GM21381 (cell line): ENCODE measurements at regions not wholly inside any gene's neighbourhood (a gene's known extent, or its start where the extent isn't known, plus 50 kb on each side); places are given as distances from the start of the nearest gene placed in this dataset.

Experiments used
- ATAC-seq: cut with Tn5 transposase; IDR thresholded peaks from one replicate; pipeline ENCODE4 v1.9.1; 2021; ENCODE audit warnings: mild to moderate bottlenecking, moderate library complexity; ENCODE audit not compliant: unreplicated experiment

DNA sequence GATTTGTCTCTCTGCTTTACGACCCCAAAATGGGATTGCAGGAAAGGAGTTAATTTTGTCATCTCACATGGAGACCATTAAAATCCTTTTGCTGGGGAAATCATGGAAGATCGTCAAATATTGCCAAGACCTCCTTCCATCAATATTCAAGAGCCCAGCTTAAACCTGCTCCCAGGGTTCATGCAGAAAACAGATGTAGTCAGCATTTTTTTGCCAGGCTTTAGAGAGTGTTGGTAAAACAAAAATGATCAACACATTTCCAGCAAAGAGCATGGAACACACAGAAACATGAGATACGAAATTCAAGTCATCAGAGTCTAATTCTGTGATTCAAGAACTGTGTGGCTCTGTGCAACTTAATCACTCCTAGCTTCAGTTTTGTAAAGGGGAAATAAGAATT is 118.0 kb upstream of the ATP10A start:
- no peak for ATAC-seq

GRCh38 chr15:25972141-25972675 is 109.1 kb upstream of the ATP10A start:
- ATAC-seq = no peak

DNA sequence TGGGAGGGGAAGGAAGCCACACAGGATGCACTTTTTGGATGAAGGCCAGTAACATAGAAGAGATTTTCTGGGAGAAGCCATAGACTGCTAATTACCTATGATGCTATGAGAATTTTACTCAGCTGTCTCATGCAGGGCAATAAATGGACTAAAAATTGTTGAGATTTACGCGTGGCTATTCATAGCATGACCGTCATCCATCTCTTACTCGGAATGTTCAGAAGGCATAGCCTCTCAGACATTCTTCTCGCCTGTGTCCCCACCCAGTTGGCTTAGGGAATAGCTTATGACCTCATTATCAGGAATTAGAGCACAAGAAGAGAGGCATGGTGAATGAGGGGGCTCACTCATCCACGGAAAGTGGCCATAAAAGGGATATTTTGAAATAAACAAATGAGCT is 107.9 kb upstream of the ATP10A start:
- no peak for ATAC-seq

DNA sequence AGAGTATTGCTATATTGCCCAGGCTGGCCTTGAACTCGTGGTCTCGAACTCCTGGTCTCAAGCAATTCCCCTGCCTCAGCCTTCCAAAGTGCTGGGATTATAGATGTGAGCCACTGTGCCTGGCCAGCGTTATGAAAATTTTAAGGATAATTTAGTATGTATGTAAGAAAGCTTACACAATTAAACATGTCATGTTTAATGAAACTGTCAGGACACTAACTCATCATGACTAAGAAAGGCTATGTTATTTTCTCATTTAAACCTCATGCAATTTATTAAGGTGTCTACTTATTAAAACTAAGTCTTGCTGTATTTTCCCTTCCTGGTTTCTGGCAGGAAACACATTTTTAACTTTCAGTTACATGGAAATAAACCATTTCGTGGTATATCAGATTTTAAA is 106.8 kb upstream of the ATP10A start:
- ATAC-seq = no peak

- ATAC-seq = no peak
Observed at GRCh38 chr15:25967116-25967515, 104.0 kb upstream of the ATP10A start.

DNA sequence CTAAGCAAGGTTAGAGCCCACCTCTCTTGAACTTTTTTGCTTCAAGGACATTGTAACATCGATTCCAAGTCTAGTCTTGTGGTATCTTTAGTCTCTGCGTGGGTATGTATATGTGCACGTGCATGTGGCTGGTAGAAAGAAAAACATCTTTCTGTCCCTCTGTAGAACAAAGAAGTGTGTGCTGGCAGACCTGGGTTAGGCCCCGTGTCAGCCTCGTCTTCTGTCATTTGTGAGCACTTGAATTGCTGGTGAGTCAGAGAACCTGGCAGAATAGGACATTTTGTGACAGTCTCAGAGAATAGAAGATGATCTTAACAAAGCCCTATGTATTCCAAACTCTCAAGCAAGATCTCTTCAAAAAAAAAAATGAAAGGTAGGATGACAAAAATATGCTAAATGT is 102.2 kb upstream of the ATP10A start:
- ATAC-seq = no peak

- ATAC-seq = no peak
Observed at GRCh38 chr15:25960273-25960672, 97.1 kb upstream of the ATP10A start.

- no peak for ATAC-seq
Observed at GRCh38 chr15:25959100-25959499, 96.0 kb upstream of the ATP10A start.

- no peak for ATAC-seq
Observed at GRCh38 chr15:25955628-25956027, 92.5 kb upstream of the ATP10A start.

DNA sequence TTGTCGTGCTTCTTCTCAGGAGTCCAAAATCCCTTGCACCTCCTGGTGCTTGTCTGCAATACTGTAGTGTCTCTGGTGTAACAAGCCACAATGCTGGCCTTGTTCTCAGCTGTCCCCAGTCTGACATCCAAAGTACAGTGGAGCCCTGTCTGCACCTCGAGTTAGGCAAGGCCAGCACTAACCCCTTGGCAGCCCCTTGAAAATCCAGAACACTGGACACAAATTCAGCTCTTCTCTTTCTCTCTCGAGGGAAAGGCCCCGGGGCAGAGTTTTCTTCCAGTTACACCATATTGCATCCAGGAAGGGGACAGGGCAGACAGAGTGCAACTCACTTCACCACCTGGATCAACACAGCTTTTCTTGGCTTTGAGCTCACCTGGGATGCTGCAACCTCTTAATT is 91.3 kb upstream of the ATP10A start:
- no peak for ATAC-seq

DNA sequence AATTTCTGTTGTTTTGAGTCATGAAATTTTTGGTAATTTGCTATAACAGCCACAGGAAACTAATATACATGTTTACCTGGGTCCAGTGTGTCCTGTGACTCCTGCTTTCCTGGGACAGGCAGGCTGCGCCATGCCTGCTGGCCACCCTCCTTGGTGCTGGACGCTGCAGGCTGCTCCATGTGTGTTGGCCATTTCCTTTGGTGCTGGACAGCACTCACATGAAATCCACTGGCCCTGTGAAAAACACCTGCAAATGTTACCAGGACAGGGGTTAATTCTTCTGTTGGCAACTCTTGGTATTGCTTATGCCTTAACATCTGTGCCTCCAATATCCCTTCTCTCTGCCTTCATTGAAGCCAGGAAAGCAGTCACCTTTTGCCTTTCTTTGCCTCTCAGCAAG is 86.9 kb upstream of the ATP10A start:
- no peak for ATAC-seq

DNA sequence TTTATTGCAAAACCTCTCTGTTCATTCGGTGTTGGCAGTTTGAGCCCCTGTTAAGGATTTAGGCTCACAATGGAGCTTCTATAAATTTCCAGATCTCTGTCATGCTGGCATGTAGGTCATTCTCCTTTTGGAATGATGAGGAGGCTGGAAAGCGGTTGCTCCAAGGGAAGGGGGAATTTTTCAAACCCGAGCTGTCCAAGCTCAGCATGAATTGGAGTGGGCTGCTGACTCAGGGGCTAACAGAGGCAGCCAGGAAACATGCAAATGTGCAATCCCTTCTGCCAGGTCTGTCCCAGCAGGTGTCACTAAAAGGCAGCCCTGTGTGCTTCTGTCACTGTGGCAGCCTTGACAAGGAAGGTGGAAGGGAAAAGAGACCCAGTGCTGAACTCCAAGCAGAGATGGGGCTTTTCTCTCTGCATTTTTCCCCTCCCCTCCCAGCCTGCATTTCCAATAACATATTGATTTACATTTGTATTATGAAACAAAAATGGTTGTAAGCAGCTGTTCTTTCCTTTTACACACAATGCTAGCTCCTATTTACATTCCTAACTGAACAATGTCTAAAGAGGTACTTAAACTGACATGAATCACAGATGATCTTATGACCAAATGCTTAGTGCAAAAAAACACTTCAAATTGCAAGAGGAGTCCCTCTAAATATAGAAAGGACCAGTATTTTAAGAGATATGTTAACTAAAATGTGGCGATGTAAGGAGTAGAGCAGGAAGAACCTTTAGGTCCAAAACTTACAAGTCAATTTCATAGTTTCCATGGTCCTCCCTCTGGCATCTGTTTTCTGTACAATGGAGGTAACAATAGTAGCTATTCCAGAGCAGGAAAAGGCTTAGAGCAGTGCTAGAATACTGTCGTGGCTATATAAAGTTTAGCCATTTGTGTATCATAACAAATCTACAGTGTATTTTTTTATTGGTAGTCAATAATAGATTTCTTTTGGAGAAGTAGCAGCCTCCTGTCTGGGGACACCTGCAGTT is 84.5 kb upstream of the ATP10A start:
- ATAC-seq = no peak

DNA sequence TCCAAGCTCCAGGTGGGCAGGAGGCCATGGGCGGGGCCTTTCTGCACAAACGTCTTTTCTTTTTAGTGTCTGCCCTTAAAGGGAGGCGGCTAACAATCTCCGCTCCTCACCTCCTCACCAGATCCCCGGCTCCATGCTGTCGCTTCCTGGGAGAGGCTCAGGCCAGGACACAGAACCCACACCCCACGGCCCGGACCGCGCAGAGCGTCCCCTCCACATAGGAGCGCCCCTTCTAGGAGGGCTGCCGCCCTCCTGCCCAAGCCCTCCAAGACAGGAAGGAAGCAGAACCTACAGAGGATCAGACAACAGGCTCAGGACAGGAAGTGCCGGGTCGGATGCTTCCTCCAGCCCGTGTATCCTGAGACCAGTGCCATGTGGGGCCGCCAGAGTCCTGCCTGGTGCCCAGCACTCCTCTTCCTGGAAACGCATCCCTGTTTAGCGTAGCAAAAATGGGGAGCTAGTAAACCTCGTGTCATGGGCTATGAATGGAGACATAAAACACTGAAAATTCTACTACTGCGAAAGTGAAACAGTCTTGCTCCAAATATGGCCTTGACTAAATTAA is 83.2 kb upstream of the ATP10A start:
- ATAC-seq = no peak

- ATAC-seq = no peak
Observed at GRCh38 chr15:25944386-25944785, 81.3 kb upstream of the ATP10A start.

- ATAC-seq = no peak
Observed at GRCh38 chr15:25943831-25944230, 80.7 kb upstream of the ATP10A start.

DNA sequence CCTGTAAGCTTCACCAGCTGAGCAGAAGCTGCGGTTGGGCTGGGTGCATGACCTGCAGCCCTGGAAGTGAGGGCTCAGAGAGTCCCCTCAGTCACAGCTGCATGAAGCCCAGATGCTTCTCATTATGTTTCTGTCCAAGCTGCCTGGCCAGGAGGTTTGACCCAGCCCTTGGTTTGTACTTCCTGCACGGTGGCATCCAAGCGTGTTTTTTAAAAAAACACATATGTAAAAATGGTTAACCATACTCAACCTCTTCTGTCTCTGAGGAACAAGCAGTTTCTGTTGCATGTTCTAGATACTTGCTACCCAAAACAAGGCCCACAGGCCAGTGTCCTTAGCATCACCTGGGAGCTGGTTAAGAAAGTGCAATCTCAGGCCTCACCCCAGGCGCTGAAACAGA is 76.0 kb upstream of the ATP10A start:
- ATAC-seq = peak; percentile 69

DNA sequence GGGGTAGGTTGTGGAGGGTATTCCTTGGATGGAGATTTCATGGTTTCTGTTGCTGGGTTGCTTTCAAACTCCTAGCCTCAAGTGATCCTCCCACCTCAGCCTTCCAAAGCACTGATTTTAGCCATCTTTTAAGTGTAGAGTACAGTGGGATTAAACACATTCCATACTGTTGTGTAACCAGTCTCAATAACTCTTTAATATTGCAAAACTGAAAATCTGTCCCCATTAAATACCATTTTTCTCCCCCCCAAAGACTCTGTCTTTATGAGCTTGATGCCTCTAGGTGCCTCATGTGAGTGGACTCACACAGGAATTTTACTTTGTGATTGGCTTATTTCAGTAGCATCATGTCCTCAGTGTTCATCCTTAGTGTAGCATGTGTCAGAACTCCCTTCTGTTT is 74.7 kb upstream of the ATP10A start:
- no peak for ATAC-seq

DNA sequence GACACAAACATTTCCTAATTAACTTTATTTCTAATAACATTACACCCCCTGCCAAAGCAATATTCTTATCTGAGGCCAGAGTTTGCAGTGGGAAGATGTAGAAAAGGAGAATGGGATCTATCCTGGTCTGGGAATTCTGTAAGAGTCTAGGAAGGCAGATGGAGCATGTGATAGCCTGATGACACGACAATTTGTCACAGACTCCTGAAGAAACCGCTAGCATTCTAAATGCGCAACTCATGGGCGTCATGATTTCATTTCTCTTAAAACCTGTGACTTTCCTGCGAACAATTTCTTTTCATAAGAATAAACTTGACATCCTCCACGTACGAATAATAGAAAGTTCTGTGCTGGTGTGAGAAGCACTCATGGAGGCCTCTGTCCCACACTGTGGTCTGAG is 72.9 kb upstream of the ATP10A start:
- no peak for ATAC-seq

DNA sequence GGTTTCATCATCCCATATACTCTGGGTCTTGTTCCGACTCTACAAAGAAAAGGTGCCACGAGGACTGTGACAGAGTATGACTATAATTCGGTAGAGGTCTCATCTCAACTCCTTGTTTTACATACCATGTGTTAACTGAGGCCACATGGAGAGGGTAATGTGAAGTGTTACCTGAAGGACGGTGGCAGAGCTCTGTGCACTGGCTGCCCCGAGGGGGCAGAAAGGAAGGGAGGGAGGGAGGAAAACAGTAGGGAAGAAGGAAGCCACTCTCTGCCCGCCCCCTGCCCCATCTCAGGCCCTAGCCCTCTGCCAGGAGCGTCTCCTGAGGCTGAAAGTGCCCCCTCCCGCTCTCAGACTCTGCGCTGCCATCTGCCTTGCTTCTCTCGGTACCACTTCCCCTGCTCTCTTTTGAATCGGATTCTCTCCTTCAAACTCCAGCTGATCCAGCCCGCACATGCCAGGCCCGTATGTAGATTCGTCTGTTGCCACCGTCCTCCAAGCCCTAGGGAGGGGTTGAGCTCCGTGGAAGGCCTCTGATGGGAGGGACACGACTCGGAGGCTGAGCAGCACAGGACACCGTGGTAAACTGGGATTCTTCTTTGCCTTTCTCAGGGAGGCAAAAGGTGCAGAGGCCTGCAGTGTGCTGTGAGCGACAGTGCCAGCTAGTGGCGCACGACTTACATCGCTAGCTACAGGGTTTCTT is 70.5 kb upstream of the ATP10A start:
- ATAC-seq = no peak

DNA sequence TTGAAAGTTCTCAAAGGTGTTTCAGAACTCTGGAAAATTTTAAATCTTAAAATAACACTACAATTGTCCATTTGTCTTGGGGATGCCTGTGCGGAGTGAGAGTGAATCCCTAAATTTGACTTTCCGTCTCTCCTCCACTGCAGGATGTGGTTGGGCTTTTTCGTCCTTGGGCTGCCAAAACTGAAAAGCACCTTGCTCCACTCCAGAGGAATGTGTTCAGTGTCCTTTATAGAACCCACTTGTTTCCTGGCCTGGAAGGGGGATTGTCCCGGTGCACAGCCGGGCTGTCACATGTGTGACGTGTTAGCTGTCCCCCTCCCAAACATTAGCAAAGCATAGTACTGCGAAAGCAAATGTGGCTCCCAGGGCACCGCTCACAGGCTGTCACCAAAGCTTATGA is 69.6 kb upstream of the ATP10A start:
- no peak for ATAC-seq

- no peak for ATAC-seq
Observed at GRCh38 chr15:25931851-25932250, 68.7 kb upstream of the ATP10A start.

DNA sequence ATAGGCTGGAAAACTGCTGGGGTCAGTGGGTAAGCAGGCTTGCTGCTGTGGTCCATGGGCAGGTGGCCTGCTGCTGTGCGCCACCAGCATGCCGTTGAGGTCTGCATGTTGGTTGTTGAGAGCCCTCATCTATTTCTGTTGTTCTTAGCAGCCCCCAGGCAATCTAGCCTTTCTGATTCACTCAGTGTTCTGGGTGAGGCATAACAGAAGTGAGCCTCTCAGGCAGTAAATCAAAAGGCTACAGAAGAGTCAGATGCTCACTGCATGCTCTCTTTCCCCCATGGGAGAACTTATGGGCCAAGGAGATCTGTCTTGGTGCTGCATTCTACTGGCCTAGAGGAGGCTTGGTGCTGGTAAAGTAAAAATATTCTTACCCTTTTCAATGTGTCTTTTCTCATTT is 67.8 kb upstream of the ATP10A start:
- ATAC-seq = no peak
